ENCODE measurements at regions not wholly inside any gene's neighbourhood (a gene's known extent, or its start where the extent isn't known, plus 50 kb on each side); places are given as distances from the start of the nearest gene placed in this dataset.

- Mint-ChIP-seq H3K27ac (no peak overlapping the region), H3K4me3 (no peak overlapping the region), H3K36me3 (no peaks in the 10 kb centered on the region), H3K27me3 (no peaks in the 10 kb centered on the region), H3K9me3 (no peaks in the 10 kb centered on the region), H3K4me1 (ENCODE audit: unreplicated experiment) (no peaks in the 10 kb centered on the region)
- TF ChIP-seq CTCF (conservative IDR thresholded peaks at IDR 0.05), result no peak
- no peak for DNase-seq (ENCODE audit: extremely low spot score, unreplicated experiment)
These were observed 475.6 kb upstream of the MYT1L start for GRCh38 chr2:2806711-2807110.

DNA sequence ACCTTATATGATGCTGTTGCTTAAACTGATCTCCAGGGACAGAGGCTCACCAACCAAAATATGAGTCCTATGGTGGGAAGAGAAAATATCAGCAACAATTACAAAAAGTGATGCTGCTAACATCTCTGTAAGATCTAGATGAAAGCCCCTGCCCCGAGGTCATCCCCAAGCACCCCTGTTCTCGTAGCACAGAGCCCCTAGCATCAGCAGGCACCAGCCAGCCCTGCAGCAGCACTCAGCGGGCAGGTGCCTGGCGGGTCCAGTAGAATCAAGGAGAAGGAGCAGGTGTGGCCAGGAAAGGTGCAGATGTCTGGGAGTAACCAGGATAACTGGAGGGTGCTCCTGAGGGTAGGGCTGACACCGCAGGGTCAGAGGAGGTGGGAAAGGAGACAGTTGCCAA lies 474.2 kb upstream of the MYT1L start:
- TF ChIP-seq CTCF (conservative IDR thresholded peaks at IDR 0.05), result no peak
- Mint-ChIP-seq H3K27ac (no peak overlapping the region), H3K36me3 (no peaks in the 10 kb centered on the region), H3K9me3 (no peaks in the 10 kb centered on the region), H3K4me1 (ENCODE audit: unreplicated experiment) (no peaks in the 10 kb centered on the region), H3K4me3 (no peak overlapping the region), H3K27me3 (no peaks in the 10 kb centered on the region)
- no peak for DNase-seq (ENCODE audit: extremely low spot score, unreplicated experiment)

- Mint-ChIP-seq H3K4me1 (ENCODE audit: unreplicated experiment) (no peaks in the 10 kb centered on the region), H3K27me3 (peaks cover 5% of the 10 kb centered on the region), H3K27ac (no peak overlapping the region), H3K4me3 (no peak overlapping the region), H3K36me3 (no peaks in the 10 kb centered on the region), H3K9me3 (no peaks in the 10 kb centered on the region)
- DNase-seq (ENCODE audit: extremely low spot score, unreplicated experiment), result no peak
- no peak for TF ChIP-seq CTCF (conservative IDR thresholded peaks at IDR 0.05)
These were observed 473.5 kb upstream of the MYT1L start for GRCh38 chr2:2804528-2804927.

DNA sequence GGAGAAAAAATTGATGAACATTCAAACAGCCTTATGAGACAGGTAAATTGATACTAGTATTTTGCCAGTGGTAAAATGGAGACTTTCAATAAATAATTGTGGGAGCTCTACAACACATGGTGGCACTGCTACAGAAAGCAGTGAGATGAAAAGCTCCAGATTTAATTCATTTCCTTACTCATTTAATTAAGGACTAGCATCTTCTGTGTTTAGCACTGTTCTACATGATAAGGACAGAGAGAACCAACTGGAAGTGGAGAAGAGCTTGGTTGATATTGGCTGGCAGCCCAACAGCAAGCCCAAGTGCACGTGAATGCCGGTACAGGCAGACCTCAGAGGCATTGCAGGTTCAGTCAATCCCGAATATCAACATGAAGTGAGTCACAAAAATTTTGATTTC lies 470.4 kb upstream of the MYT1L start:
- H3K27ac Mint-ChIP-seq, result no peak overlapping the region
- peaks cover 13% of the 10 kb centered on the region for H3K27me3 Mint-ChIP-seq
- DNase-seq (ENCODE audit: extremely low spot score, unreplicated experiment), result no peak
- H3K36me3 Mint-ChIP-seq, result no peaks in the 10 kb centered on the region
- no peaks in the 10 kb centered on the region for H3K4me1 Mint-ChIP-seq (ENCODE audit: unreplicated experiment)
- TF ChIP-seq CTCF (conservative IDR thresholded peaks at IDR 0.05), result no peak
- no peak overlapping the region for H3K4me3 Mint-ChIP-seq
- no peaks in the 10 kb centered on the region for H3K9me3 Mint-ChIP-seq

GRCh38 chr2:2800697-2801096 lies 469.6 kb upstream of the MYT1L start:
- Mint-ChIP-seq H3K9me3 (no peaks in the 10 kb centered on the region), H3K4me1 (ENCODE audit: unreplicated experiment) (no peaks in the 10 kb centered on the region), H3K4me3 (no peak overlapping the region), H3K36me3 (no peaks in the 10 kb centered on the region), H3K27me3 (peaks cover 13% of the 10 kb centered on the region), H3K27ac (no peak overlapping the region)
- TF ChIP-seq CTCF (conservative IDR thresholded peaks at IDR 0.05), result no peak
- DNase-seq (ENCODE audit: extremely low spot score, unreplicated experiment), result no peak

DNA sequence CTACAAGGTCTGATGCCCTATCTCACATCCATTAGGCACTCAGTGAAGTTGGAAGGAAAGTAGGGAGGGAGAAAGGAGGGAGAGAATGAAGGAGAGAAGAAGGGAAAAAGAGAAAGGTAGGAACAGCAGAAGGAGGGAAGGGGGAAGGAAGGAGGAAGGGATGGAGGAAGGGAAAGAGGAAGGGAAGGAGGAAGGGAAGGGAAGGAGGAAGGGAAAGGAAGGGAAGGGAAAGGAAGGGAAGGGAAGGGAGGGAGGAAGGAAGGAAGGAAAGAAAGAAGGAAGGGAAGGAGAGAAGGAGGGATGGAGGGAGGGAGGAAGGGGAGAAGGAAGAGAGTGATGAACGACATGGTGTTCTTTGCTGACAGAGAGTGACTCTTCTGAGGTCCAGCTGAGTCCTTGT lies 468.9 kb upstream of the MYT1L start:
- peaks cover 13% of the 10 kb centered on the region for H3K27me3 Mint-ChIP-seq
- H3K36me3 Mint-ChIP-seq, result no peaks in the 10 kb centered on the region
- no peak overlapping the region for H3K27ac Mint-ChIP-seq
- no peak for TF ChIP-seq CTCF (conservative IDR thresholded peaks at IDR 0.05)
- H3K4me1 Mint-ChIP-seq (ENCODE audit: unreplicated experiment), result no peaks in the 10 kb centered on the region
- no peaks in the 10 kb centered on the region for H3K9me3 Mint-ChIP-seq
- no peak for DNase-seq (ENCODE audit: extremely low spot score, unreplicated experiment)
- H3K4me3 Mint-ChIP-seq, result no peak overlapping the region
